SK-N-SH (cell line): ENCODE measurements at regions not wholly inside any gene's neighbourhood (a gene's known extent, or its start where the extent isn't known, plus 50 kb on each side); places are given as distances from the start of the nearest gene placed in this dataset.

ENCODE experiments used
- CTCF ChIA-PET: fragments of 300-600, 350-600 bp; formaldehyde crosslinking; extraction: SDS; loops from one replicate; lab custom pipeline; 2021; lab: Yijun Ruan, JAX
- POLR2A ChIA-PET: fragments of 350-600 bp; sonication (Branson Sonifier 250); formaldehyde crosslinking; extraction: SDS; loops from one replicate; lab custom pipeline; 2020; ENCODE audit warnings: antibody characterized with exemption, inconsistent platforms; lab: Yijun Ruan, JAX
- DNase-seq: peaks from one replicate; pipeline ENCODE4 v3.0.0; 2012
- H2AFZ ChIP-seq: fragments of 200-600 bp; sonication (generic); 2 replicates; pipeline ENCODE4 v1.8.1; 2016; ENCODE audit warnings: antibody characterized with exemption, mild to moderate bottlenecking, low read depth
- H3F3A ChIP-seq: fragments of 200-600 bp; sonication (generic); replicated peaks from 2 replicates; pipeline ENCODE3; 2016; ENCODE audit warnings: antibody characterized with exemption, mild to moderate bottlenecking; ENCODE audit not compliant: insufficient read depth
- H3K27ac ChIP-seq, 2 experiments: fragments of 200-500 bp in 1 of 2; fragments of 200-600 bp in 1 of 2; sonication (Bioruptor generic) in 1 of 2; sonication (generic), shearing (Covaris generic) in 1 of 2; 2 replicates each; pipeline versions ENCODE4 v1.5.1 to v1.6.1; 2014 to 2016; ENCODE audit warnings: low read depth in 2 of 2, inconsistent platforms in 1 of 2, low read length in 1 of 2, mild to moderate bottlenecking in 1 of 2, mixed read lengths in 1 of 2
- H3K27me3 ChIP-seq: fragments of 200-600 bp; sonication (generic), shearing (Covaris generic); 2 replicates; pipeline ENCODE4 v1.6.1; 2016; ENCODE audit warnings: mixed run types; ENCODE audit not compliant: insufficient read depth
- H3K36me3 ChIP-seq, 2 experiments: fragments of 200-500 bp in 1 of 2; fragments of 200-600 bp in 1 of 2; sonication (Bioruptor generic) in 1 of 2; sonication (generic) in 1 of 2; replicated peaks in 1 of 2; 2 replicates each; pipeline versions ENCODE3 to v1.5.1; 2014 to 2016; ENCODE audit warnings: low read length in 1 of 2, mild to moderate bottlenecking in 1 of 2; ENCODE audit not compliant: insufficient read depth in 2 of 2, control insufficient read depth in 1 of 2
- H3K4me1 ChIP-seq, 2 experiments: fragments of 200-500 bp in 1 of 2; fragments of 200-600 bp in 1 of 2; sonication (Bioruptor generic) in 1 of 2; sonication (generic), shearing (Covaris generic) in 1 of 2; 2 replicates each; pipeline versions ENCODE4 v1.5.1 to v1.6.1; 2014 to 2016; ENCODE audit warnings: low read depth in 1 of 2, low read length in 1 of 2, mixed run types in 1 of 2; ENCODE audit not compliant: insufficient read depth in 2 of 2, control insufficient read depth in 1 of 2
- H3K4me2 ChIP-seq: fragments of 200-600 bp; sonication (generic), shearing (Covaris generic); 2 replicates; pipeline ENCODE4 v1.6.1; 2017; ENCODE audit warnings: mixed run types
- H3K4me3 ChIP-seq, 2 experiments: fragments of 200-500 bp in 1 of 2; fragments of 200-600 bp in 1 of 2; sonication (Bioruptor generic) in 1 of 2; sonication (generic), shearing (Covaris generic) in 1 of 2; 2 replicates each; pipeline versions ENCODE4 v1.5.1 to v1.8.1; 2014 to 2016; ENCODE audit warnings: low read depth in 2 of 2, inconsistent platforms in 1 of 2, low read length in 1 of 2, mild to moderate bottlenecking in 1 of 2, mixed read lengths in 1 of 2, moderate library complexity in 1 of 2
- H3K79me2 ChIP-seq: fragments of 200-600 bp; sonication (generic); 2 replicates; pipeline ENCODE4 v1.8.1; 2017; ENCODE audit warnings: mild to moderate bottlenecking; ENCODE audit not compliant: insufficient read depth
- H3K9ac ChIP-seq: fragments of 200-600 bp; sonication (generic); 2 replicates; pipeline ENCODE4 v1.6.1; 2017; ENCODE audit warnings: mixed run types
- H3K9me2 ChIP-seq: fragments of 200-600 bp; sonication (generic); 2 replicates; pipeline ENCODE4 v1.6.1; 2017; ENCODE audit warnings: mixed run types
- H3K9me3 ChIP-seq: fragments of 200-600 bp; sonication (generic); 2 replicates; pipeline ENCODE4 v1.6.1; 2017; ENCODE audit warnings: mixed run types, mild to moderate bottlenecking, moderate library complexity
- H4K20me1 ChIP-seq: fragments of 200-600 bp; sonication (generic); 2 replicates; pipeline ENCODE4 v1.6.1; 2017; ENCODE audit warnings: mild to moderate bottlenecking, mixed run types; ENCODE audit not compliant: insufficient read depth
- EZH2phosphoT487 ChIP-seq: fragments of 200-600 bp; sonication (generic); IDR thresholded peaks from 2 replicates; pipeline ENCODE4 v1.6.1; 2017; ENCODE audit warnings: low read depth, mixed run types, mild to moderate bottlenecking, antibody characterized with exemption, moderate library complexity, borderline replicate concordance
- FOXM1 ChIP-seq: IDR thresholded peaks from 2 replicates; pipeline ENCODE4 v1.4.0; 2012; ENCODE audit warnings: low read depth, mild to moderate bottlenecking
- GABPA ChIP-seq: IDR thresholded peaks from 2 replicates; pipeline ENCODE4 v1.4.0; 2012; ENCODE audit warnings: low read depth, mild to moderate bottlenecking
- IRF3 ChIP-seq: fragments of 150-350 bp; IDR thresholded peaks from 2 replicates; pipeline ENCODE4 v1.6.1; 2016; ENCODE audit warnings: mild to moderate bottlenecking, low read depth, low read length
- JUND ChIP-seq: IDR thresholded peaks from 2 replicates; pipeline ENCODE4 v1.4.0; 2012
- MAX ChIP-seq: IDR thresholded peaks from 2 replicates; pipeline ENCODE4 v1.4.0; 2012; ENCODE audit warnings: low read depth
- MXI1 ChIP-seq: IDR thresholded peaks from 2 replicates; pipeline ENCODE4 v1.6.1; 2012; ENCODE audit warnings: mild to moderate bottlenecking, low read depth, low read length, improper control_type of control experiment
- NFIC ChIP-seq: IDR thresholded peaks from 2 replicates; pipeline ENCODE4 v1.4.0; 2012; ENCODE audit warnings: borderline replicate concordance
- POLR2AphosphoS5 ChIP-seq: IDR thresholded peaks from 2 replicates; pipeline ENCODE4 v1.6.1; 2012; ENCODE audit warnings: low read depth, low read length
- REST ChIP-seq: IDR thresholded peaks from 2 replicates; pipeline ENCODE4 v1.6.1; 2012; ENCODE audit warnings: mild to moderate bottlenecking, low read depth, low read length, moderate library complexity
- SMC3 ChIP-seq: IDR thresholded peaks from 2 replicates; pipeline ENCODE4 v1.6.1; 2012; ENCODE audit warnings: low read depth, low read length, improper control_type of control experiment
- TEAD4 ChIP-seq: IDR thresholded peaks from 2 replicates; pipeline ENCODE4 v1.4.0; 2012; ENCODE audit warnings: mild to moderate bottlenecking, borderline replicate concordance; ENCODE audit not compliant: insufficient read depth
- USF2 ChIP-seq: fragments of 150-350 bp; IDR thresholded peaks from 2 replicates; pipeline ENCODE4 v1.6.1; 2017; ENCODE audit warnings: antibody characterized with exemption, low read length, low read depth, borderline replicate concordance
- ZBTB33 ChIP-seq: IDR thresholded peaks from 2 replicates; pipeline ENCODE4 v1.4.0; 2012; ENCODE audit warnings: low read depth, borderline replicate concordance
- WGBS: methylation state at CpG from one replicate; pipeline ENCODE4 v1.1.6; 2017; ENCODE audit warnings: low lambda C conversion rate; 5-methylcytosine and 5-hydroxymethylcytosine counted together

GRCh38 chr1:5198328-5198727 is 543.9 kb downstream of the AJAP1 start:
- no peaks in the 10 kb centered on the region for H4K20me1 ChIP-seq
- H3K9me3 ChIP-seq: no peaks in the 10 kb centered on the region
- no peaks in the 10 kb centered on the region for H3K4me1 ChIP-seq
- no peak overlapping the region for H3K9ac ChIP-seq
- TF ChIP-seq ZBTB33 (no peak), REST (no peak), IRF3 (no peak), TEAD4 (no peak), NFIC (no peak), JUND (no peak), EZH2phosphoT487 (no peak), MXI1 (no peak), GABPA (no peak), POLR2AphosphoS5 (no peak), FOXM1 (no peak), SMC3 (no peak), USF2 (no peak), MAX (no peak)
- H3K79me2 ChIP-seq: no peaks in the 10 kb centered on the region
- no peak overlapping the region for H3K4me3 ChIP-seq
- H3F3A ChIP-seq: no peaks in the 10 kb centered on the region
- no peak for DNase-seq
- ChIA-PET POLR2A (no interaction called here), CTCF (interaction anchor here (1.0 kb wide), 1 partner anchor 12 kb away, joined by 3 read pairs; no protein-coding TSS in a partner anchor)
- H3K27me3 ChIP-seq: no peaks in the 10 kb centered on the region
- H3K27ac ChIP-seq: no peak overlapping the region
- no peaks in the 10 kb centered on the region for H3K9me2 ChIP-seq
- H3K4me2 ChIP-seq: no peak overlapping the region
- 45% methylated on average over 4 of the region's 5 CpGs for WGBS
- H2AFZ ChIP-seq: no peak overlapping the region
- no peaks in the 10 kb centered on the region for H3K36me3 ChIP-seq
